ENCODE measurements at regions not wholly inside any gene's neighbourhood (a gene's known extent, or its start where the extent isn't known, plus 50 kb on each side); places are given as distances from the start of the nearest gene placed in this dataset.

- H3K9me3 ChIP-seq, result no peaks in the 10 kb centered on the region
- no peak overlapping the region for H3K4me3 ChIP-seq
- intact Hi-C loops (cut with DNase I), result no loop called here
- H3K36me3 ChIP-seq, result no peaks in the 10 kb centered on the region
- TF ChIP-seq, protein P1, sequence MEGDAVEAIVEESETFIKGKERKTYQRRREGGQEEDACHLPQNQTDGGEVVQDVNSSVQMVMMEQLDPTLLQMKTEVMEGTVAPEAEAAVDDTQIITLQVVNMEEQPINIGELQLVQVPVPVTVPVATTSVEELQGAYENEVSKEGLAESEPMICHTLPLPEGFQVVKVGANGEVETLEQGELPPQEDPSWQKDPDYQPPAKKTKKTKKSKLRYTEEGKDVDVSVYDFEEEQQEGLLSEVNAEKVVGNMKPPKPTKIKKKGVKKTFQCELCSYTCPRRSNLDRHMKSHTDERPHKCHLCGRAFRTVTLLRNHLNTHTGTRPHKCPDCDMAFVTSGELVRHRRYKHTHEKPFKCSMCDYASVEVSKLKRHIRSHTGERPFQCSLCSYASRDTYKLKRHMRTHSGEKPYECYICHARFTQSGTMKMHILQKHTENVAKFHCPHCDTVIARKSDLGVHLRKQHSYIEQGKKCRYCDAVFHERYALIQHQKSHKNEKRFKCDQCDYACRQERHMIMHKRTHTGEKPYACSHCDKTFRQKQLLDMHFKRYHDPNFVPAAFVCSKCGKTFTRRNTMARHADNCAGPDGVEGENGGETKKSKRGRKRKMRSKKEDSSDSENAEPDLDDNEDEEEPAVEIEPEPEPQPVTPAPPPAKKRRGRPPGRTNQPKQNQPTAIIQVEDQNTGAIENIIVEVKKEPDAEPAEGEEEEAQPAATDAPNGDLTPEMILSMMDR (IDR thresholded peaks at IDR 0.05), result no peak
- DNase-seq (no peak), ATAC-seq (no peak)
- H3K27me3 ChIP-seq, result no peaks in the 10 kb centered on the region
- no peaks in the 10 kb centered on the region for H3K4me1 ChIP-seq
- H3K27ac ChIP-seq, result no peak overlapping the region
These were observed 712.0 kb upstream of the NXPH2 start for GRCh38 chr2:139492131-139492680.

DNA sequence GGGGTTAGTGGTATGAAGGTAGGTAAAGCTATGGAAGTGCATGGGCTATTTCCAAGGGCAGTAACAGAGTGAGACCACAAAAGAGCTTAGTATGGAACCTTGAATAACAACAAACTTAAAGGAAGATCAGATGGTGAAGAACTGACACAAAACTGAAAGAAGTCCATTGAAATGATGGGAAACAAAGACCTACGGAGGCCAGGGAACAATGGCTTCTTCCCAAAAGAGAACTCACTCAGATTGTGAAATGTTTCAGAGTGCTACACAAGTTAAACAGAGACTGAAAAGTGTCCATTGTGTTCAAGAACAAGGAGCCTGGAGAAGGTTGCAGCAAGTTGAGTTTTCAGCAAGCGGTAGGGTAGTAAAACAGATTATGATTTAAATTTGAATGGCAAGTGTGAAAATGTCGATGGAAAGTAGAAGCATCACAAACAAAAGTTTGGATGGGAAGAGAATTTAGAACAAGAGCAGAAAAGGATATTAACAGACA lies 700.0 kb upstream of the NXPH2 start:
- Histone ChIP-seq H3K27me3 (no peaks in the 10 kb centered on the region), H3K27ac (no peak overlapping the region), H3K4me1 (no peaks in the 10 kb centered on the region), H3K36me3 (no peaks in the 10 kb centered on the region), H3K4me3 (no peak overlapping the region), H3K9me3 (no peaks in the 10 kb centered on the region)
- ATAC-seq, result no peak
- TF ChIP-seq, protein P1 (IDR thresholded peaks at IDR 0.05), result no peak
- DNase-seq, result no peak
- intact Hi-C loops (cut with DNase I), result no loop called here

DNA sequence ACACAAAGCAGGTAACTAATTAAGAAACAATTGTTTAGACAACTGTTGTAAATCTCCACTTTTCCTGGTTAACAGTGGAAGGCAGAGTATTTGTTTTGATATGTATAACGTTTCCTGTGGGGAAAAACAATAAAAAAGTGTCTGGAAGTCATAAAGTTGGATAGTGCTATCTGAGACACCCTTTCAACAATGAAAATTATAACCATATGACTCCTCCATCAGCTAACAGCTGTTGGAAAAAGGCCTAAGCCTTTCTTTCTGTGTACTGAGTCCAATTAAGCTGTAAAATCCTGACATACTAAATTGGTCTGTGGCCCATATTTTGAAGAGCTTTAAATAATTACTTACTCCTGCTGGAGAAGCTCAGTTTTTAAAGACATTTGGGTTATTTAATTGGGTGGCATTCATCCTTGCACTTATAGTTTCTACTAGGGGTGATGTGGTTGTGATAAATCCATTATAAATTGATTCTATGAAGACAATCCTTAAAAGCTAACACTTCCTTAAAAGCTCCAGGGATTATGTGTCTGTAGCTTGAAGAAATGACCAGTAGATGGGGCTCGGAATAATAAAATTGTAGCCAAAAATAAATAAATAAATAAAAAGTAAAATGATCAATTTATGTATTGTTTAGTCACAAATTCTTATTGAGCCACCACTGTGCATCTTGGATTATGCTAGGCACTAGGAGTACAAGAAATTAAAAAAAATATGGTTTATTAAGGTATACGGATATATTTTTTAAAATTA lies 698.1 kb upstream of the NXPH2 start:
- Histone ChIP-seq H3K27ac (no peak overlapping the region), H3K36me3 (no peaks in the 10 kb centered on the region), H3K27me3 (no peaks in the 10 kb centered on the region), H3K9me3 (no peaks in the 10 kb centered on the region), H3K4me3 (no peak overlapping the region), H3K4me1 (no peaks in the 10 kb centered on the region)
- no peak for ATAC-seq
- TF ChIP-seq, protein P1 (IDR thresholded peaks at IDR 0.05), result no peak
- no peak for DNase-seq
- intact Hi-C loops (cut with DNase I), result no loop called here

DNA sequence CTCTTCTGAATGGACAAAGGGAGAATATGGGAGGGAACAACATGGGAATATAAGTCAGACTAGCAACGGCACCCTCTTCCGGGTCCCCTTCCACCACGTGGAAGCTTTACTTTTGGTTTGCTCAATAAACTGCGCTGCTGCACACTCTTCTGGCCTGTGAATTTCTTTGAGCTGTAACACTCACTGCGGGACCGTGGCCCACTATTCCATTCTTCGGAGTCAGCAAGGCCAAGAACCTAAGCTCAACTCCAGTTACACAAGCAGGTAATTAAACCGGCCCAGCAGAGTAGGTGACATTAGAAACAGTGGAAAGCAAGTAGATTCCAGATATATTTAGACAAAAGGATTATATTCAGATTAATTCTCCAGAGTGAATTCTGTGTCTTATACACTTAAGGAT lies 697.4 kb upstream of the NXPH2 start:
- no peak overlapping the region for H3K27ac ChIP-seq
- no peak overlapping the region for H3K4me3 ChIP-seq
- H3K9me3 ChIP-seq, result no peaks in the 10 kb centered on the region
- TF ChIP-seq, protein P1 (IDR thresholded peaks at IDR 0.05), result no peak
- H3K4me1 ChIP-seq, result no peaks in the 10 kb centered on the region
- H3K27me3 ChIP-seq, result no peaks in the 10 kb centered on the region
- ATAC-seq (no peak), DNase-seq (no peak)
- intact Hi-C loops (cut with DNase I), result no loop called here
- H3K36me3 ChIP-seq, result no peaks in the 10 kb centered on the region

DNA sequence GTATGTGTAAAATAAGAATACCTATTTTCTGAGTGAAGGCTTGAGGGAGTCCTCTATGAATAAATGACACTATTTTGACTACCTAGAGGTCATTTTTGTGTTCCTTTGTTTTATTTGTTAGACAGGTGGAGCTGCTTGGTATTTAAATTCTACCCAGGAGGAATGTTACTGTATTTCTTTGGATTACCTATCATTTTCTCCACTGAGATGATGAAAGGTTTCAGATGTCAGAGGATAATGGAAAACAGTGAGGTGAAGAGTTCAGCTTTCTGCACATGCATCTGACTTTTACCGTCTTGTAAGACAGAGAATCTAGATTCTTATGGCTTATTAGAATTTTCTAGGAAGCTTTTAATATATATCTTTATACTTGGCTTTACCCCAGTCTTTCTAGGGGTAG lies 689.8 kb upstream of the NXPH2 start:
- intact Hi-C loops (cut with DNase I), result no loop called here
- Histone ChIP-seq H3K36me3 (no peaks in the 10 kb centered on the region), H3K27ac (no peak overlapping the region), H3K4me3 (no peak overlapping the region), H3K9me3 (no peaks in the 10 kb centered on the region), H3K4me1 (no peaks in the 10 kb centered on the region), H3K27me3 (no peaks in the 10 kb centered on the region)
- no peak for DNase-seq
- no peak for ATAC-seq
- TF ChIP-seq, protein P1 (IDR thresholded peaks at IDR 0.05), result no peak
